ENCODE measurements at regions not wholly inside any gene's neighbourhood (a gene's known extent, or its start where the extent isn't known, plus 50 kb on each side); places are given as distances from the start of the nearest gene placed in this dataset.

DNA sequence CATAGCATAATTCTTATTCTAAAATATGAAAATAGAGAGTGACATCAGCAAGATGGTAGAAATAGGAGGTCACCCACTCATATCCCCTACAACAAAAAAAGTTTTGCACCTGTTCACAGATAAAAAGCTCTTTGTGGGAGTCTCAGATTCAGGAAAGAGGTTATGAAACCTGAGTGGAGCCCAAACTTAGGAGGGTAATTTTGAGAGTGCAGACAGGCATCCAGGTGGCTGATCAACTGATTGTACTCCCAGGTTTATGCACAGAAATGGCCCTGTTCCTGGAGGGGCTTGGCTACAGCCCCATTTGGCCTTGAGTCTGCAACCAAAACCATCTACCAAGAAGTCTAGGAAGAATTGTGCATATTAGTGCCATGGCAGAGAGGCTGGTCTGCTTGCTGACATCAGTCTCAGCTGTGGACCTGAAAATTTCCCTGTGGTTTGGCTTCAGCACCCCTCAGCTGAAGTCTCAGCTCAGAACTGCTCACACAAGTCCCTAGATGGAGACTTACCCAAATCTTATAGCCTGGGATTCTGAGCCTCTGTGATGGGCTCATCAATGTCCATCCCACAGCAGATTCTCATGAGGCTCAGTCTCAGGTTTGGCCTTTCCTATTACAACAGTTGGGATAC lies 291.6 kb downstream of the IL20RB start:
- H3K9me3 ChIP-seq (ENCODE audit: low read depth, low read length, poor library complexity, severe bottlenecking) = no peaks in the 10 kb centered on the region
- intact Hi-C loops (cut with micrococcal nuclease; ENCODE audit: unreplicated experiment) = no loop called here
- TF ChIP-seq EZH2 (IDR thresholded peaks at IDR 0.05; ENCODE audit: borderline replicate concordance, low read depth, low read length, poor library complexity, severe bottlenecking) = no peak
- TF ChIP-seq, protein P1, sequence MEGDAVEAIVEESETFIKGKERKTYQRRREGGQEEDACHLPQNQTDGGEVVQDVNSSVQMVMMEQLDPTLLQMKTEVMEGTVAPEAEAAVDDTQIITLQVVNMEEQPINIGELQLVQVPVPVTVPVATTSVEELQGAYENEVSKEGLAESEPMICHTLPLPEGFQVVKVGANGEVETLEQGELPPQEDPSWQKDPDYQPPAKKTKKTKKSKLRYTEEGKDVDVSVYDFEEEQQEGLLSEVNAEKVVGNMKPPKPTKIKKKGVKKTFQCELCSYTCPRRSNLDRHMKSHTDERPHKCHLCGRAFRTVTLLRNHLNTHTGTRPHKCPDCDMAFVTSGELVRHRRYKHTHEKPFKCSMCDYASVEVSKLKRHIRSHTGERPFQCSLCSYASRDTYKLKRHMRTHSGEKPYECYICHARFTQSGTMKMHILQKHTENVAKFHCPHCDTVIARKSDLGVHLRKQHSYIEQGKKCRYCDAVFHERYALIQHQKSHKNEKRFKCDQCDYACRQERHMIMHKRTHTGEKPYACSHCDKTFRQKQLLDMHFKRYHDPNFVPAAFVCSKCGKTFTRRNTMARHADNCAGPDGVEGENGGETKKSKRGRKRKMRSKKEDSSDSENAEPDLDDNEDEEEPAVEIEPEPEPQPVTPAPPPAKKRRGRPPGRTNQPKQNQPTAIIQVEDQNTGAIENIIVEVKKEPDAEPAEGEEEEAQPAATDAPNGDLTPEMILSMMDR (conservative IDR thresholded peaks at IDR 0.05; ENCODE audit: low read depth, low read length) = no peak
- ChIA-PET POLR2A (ENCODE audit: low non-redundant PET) (no interaction called here), CTCF (no interaction called here)
- DNase-seq (ENCODE audit: low spot score) = no peak
- H3K36me3 ChIP-seq (ENCODE audit: insufficient read depth, low read length, poor library complexity, severe bottlenecking) = no peaks in the 10 kb centered on the region
- no peaks in the 10 kb centered on the region for H3K4me1 ChIP-seq (ENCODE audit: insufficient read depth, low read length, poor library complexity, severe bottlenecking)
- BruUV-seq (replicated peaks) = no TSS peak
- peaks cover 11% of the 10 kb centered on the region for H3K27me3 ChIP-seq (replicated peaks; ENCODE audit: insufficient read depth, low read depth, low read length, poor library complexity)
- H3K4me3 ChIP-seq (ENCODE audit: low read depth, low read length, poor library complexity, severe bottlenecking) = no peak overlapping the region
- H3K27ac ChIP-seq (ENCODE audit: low read depth, low read length, poor library complexity, severe bottlenecking) = no peak overlapping the region

DNA sequence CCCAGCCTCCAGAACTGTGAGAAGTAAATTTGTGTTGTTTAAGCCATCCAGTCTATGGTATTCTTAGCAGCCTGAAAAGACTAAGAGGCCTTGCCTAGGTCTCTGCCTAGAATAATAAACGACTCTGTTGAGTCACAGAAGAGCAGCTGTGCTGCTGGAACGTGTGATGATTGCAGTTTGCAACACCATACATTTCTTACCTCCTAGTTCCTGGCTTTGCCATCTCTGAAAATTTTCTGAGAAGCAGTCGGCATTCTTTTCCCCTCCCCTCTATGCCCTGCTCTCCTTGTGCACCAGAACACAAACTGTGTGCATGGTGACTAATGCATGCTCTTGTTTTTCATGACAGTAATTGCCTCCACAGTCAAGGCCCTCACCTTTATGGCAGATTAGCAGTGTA lies 301.3 kb downstream of the IL20RB start:
- Histone ChIP-seq H3K9me3 (ENCODE audit: low read depth, low read length, poor library complexity, severe bottlenecking) (no peaks in the 10 kb centered on the region), H3K4me3 (ENCODE audit: low read depth, low read length, poor library complexity, severe bottlenecking) (no peak overlapping the region), H3K4me1 (ENCODE audit: insufficient read depth, low read length, poor library complexity, severe bottlenecking) (no peaks in the 10 kb centered on the region), H3K27me3 (replicated peaks; ENCODE audit: insufficient read depth, low read depth, low read length, poor library complexity) (peaks cover 28% of the 10 kb centered on the region), H3K27ac (ENCODE audit: low read depth, low read length, poor library complexity, severe bottlenecking) (no peak overlapping the region), H3K36me3 (ENCODE audit: insufficient read depth, low read length, poor library complexity, severe bottlenecking) (no peaks in the 10 kb centered on the region)
- ChIA-PET POLR2A (ENCODE audit: low non-redundant PET) (no interaction called here), CTCF (no interaction called here)
- TF ChIP-seq, protein P1 (conservative IDR thresholded peaks at IDR 0.05; ENCODE audit: low read depth, low read length) = no peak
- TF ChIP-seq EZH2 (IDR thresholded peaks at IDR 0.05; ENCODE audit: borderline replicate concordance, low read depth, low read length, poor library complexity, severe bottlenecking) = no peak
- no TSS peak for BruUV-seq (replicated peaks)
- intact Hi-C loops (cut with micrococcal nuclease; ENCODE audit: unreplicated experiment) = no loop called here
- no peak for DNase-seq (ENCODE audit: low spot score)

GRCh38 chr3:137259701-137260100 lies 301.9 kb downstream of the IL20RB start:
- ChIA-PET POLR2A (ENCODE audit: low non-redundant PET) (no interaction called here), CTCF (no interaction called here)
- H3K4me1 ChIP-seq (ENCODE audit: insufficient read depth, low read length, poor library complexity, severe bottlenecking) = no peaks in the 10 kb centered on the region
- TF ChIP-seq EZH2 (IDR thresholded peaks at IDR 0.05; ENCODE audit: borderline replicate concordance, low read depth, low read length, poor library complexity, severe bottlenecking) = no peak
- TF ChIP-seq, protein P1 (conservative IDR thresholded peaks at IDR 0.05; ENCODE audit: low read depth, low read length) = no peak
- no peaks in the 10 kb centered on the region for H3K9me3 ChIP-seq (ENCODE audit: low read depth, low read length, poor library complexity, severe bottlenecking)
- peaks cover 33% of the 10 kb centered on the region for H3K27me3 ChIP-seq (replicated peaks; ENCODE audit: insufficient read depth, low read depth, low read length, poor library complexity)
- intact Hi-C loops (cut with micrococcal nuclease; ENCODE audit: unreplicated experiment) = no loop called here
- no TSS peak for BruUV-seq (replicated peaks)
- no peak for DNase-seq (ENCODE audit: low spot score)
- H3K36me3 ChIP-seq (ENCODE audit: insufficient read depth, low read length, poor library complexity, severe bottlenecking) = no peaks in the 10 kb centered on the region
- no peak overlapping the region for H3K4me3 ChIP-seq (ENCODE audit: low read depth, low read length, poor library complexity, severe bottlenecking)
- no peak overlapping the region for H3K27ac ChIP-seq (ENCODE audit: low read depth, low read length, poor library complexity, severe bottlenecking)

Data from A673 (cell line).